Erythroblast (primary cell): ENCODE measurements at regions not wholly inside any gene's neighbourhood (a gene's known extent, or its start where the extent isn't known, plus 50 kb on each side); places are given as distances from the start of the nearest gene placed in this dataset.

Experiments
- GATA1 ChIP-seq: IDR thresholded peaks from 2 replicates; pipeline ENCODE4 v1.6.1; 2011; ENCODE audit warnings: low read depth, mild to moderate bottlenecking, control low read depth, low read length, moderate library complexity
- POLR2A ChIP-seq: IDR thresholded peaks from 2 replicates; pipeline ENCODE4 v1.6.1; 2011; ENCODE audit warnings: mild to moderate bottlenecking, low read length

DNA sequence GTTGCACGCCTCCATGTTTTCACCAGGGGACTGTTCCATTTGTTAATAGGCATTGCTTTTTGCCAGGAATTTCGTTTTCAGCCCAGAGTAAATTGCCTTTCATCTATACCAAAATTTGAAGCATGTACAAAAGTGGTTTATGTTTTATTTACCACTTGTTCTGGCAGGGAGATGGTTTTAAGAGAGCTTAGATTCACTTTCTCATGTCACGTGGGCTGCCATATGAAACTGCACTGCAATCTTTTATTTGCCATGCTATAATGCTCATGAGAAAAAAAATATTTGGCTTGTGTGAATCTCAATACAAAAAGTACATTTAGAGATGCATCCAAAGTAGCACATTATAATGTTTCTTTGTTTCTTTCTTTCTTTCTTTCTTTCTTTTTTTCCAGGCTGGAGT, 284.1 kb upstream of the GRIA1 start:
- TF ChIP-seq POLR2A (no peak), GATA1 (no peak)
